ENCODE measurements at regions not wholly inside any gene's neighbourhood (a gene's known extent, or its start where the extent isn't known, plus 50 kb on each side); places are given as distances from the start of the nearest gene placed in this dataset.
"Not testable (repeated sequence)": the region's sequence is repeated elsewhere in the genome, so short reads cannot be mapped to it uniquely, and the experiment has no call there.

- no peak for DNase-seq
Measured at GRCh38 chr13:90906554-90906953, 440.9 kb upstream of the MIR17HG start.

DNA sequence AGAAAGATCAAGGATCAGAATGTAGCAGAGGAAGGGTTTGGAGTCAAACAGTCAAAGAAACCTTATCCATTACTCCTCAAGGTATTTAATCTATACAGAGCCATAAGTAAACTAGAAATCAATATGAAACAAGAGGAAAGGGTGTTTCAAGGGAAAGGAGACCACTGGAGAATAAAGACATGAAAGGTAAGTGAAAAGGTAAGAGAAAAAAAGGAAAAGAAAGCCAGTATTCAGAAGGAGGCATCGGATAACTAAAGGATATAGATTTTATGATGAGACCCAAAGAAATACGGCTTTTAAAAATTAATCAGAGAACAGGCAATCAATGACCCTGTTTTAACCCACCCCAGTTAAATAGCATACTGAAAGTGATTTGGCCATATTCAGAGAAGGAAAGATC is 438.7 kb upstream of the MIR17HG start:
- DNase-seq = no peak

DNA sequence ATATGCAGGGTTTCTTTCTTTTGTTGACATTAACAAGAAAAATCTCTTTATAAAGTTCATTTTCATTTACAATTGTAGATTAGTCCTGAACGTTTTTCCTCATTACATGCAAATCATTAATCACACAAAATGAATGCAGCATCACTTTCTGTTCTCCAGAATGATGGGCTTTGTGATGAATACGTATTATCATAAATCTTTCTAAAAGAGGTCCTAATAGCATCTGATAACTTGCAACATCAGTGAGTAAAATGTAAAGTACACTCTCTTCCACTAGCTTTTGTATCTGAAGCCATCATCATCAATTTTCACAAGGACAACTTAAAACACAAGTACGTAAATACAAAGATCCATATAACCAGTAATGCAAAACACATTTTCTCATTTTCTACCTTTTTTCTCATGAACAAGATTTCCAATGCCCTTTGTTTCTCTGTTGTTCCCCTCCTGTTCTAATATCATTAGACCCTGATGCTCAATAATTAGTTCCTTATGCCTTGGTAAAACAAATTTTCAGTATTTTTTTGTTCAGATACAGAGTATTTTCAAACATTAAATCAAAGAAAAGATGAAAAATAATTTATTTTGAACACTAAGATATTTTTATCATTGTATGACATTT is 437.4 kb upstream of the MIR17HG start:
- DNase-seq = no peak

DNA sequence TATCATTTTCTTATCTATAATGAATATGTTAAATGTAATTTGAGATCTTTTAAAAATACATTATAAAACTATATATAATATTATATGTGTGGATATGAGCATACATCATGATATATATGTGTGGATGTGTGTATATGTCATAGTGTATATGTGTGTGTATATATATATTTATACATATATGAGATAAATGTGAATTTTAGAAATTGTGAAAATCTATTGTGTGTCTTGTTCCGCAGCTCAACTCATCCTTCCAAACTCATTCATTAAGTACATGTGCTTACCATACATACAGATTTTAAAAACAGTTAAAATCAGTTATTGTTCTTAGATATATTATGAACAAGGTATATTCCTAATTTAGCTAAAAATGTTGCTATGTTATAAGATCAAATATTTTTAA is 435.2 kb upstream of the MIR17HG start:
- DNase-seq = no peak

- DNase-seq = peak; percentile 76
Measured at GRCh38 chr13:90918536-90918935, 429.0 kb upstream of the MIR17HG start.

DNA sequence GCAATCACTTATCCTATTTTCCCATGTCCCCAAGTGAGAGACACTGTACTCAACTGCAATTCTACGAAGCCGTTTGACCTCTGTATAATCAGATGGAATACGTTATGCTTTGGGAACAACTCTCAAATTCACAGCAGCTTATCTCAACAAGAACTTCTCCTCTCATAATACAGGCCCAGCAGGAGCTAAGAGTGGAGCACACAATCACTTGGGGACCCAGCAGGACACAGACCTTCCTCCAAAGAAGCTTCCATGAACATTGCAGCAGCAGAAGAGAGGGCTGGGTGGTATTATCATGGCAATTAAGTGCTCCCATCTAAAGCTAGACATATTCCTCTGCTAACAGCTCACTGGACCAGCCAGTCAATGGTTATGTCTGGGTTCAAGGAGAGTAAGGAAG is 428.3 kb upstream of the MIR17HG start:
- no peak for DNase-seq

DNA sequence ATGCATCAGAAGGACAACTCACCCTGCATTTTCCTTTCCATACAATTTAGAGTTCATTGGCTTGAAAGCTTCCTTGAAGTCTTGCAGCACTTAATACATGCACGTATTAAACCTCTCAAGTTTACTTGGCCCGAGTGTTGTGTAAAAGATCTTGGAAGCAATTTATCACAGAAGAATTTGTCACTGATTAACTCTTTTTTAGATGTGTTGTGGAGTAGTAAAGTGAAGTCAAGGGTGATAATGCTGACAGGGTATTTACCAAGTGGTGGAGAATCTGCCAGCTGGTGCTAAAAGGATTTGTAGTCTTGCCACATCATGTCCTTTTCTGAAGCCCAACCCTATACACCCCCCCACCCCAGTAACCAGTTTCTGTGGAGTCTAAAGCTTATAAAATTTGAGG is 421.0 kb upstream of the MIR17HG start:
- no peak for DNase-seq

GRCh38 chr13:90928109-90928508 is 419.4 kb upstream of the MIR17HG start:
- DNase-seq = no peak

- DNase-seq = no peak
Measured at GRCh38 chr13:90933097-90933826, 414.2 kb upstream of the MIR17HG start.

- DNase-seq = no peak
Measured at GRCh38 chr13:90934741-90935140, 412.7 kb upstream of the MIR17HG start.

DNA sequence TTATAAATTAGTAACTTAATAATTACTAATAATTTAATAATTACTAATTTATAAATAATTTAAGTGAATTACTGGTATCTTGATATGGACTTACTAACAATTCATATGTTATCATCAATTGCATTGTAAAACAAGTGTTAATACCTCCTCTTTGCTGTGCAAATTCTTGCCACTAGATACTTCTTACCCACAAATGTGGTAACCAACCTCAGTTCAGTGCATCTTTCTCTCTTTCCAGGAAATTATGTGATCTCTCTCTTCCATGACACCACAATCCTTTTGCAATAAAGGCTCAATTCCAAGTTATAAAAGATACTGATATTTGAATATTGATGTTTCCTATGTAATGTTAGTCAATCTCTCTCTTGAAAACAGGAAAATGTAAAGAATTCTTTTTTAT is 408.6 kb upstream of the MIR17HG start:
- DNase-seq = no peak

- DNase-seq = no peak
Measured at GRCh38 chr13:90943946-90944345, 403.5 kb upstream of the MIR17HG start.

DNA sequence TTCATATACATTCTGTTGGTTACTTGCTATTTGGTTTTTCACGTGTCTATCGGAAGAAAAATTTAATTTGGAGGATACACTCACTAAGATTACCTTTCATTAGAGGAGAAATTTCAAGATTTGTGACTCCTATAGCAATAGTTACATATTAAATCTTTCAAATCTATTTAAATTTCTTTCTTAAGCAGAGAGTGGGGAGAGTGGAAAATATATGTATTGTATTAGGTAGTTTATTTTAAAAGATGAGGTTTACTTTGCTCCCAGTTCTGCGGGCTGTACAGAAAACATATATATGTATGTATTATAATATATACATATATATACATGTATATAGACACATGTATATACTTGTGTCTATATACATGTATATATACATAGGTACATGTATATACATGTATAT is 402.3 kb upstream of the MIR17HG start:
- DNase-seq = not testable (repeated sequence)

GRCh38 chr13:90946125-90946524 is 401.4 kb upstream of the MIR17HG start:
- DNase-seq = not testable (repeated sequence)

- DNase-seq = no peak
Measured at GRCh38 chr13:90947976-90948375, 399.5 kb upstream of the MIR17HG start.

DNA sequence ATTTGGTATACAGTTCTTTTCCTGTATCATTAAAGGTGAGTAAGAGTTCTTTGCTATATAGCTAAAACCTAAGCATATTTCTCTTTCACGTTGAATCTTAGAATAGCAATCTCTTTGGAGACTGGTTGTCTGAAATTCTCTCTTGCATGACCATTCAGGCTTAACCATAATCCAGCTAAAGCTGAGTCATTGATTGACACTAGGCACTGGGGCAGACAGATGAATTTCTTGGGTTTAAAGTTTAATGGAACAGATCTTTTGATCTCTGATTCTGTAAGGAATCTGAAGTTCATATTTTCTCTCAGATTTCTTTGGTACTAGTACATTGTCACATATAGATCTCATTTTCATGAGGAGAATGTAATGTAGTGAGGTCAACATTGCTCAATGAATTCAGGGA is 397.3 kb upstream of the MIR17HG start:
- DNase-seq = no peak

DNA sequence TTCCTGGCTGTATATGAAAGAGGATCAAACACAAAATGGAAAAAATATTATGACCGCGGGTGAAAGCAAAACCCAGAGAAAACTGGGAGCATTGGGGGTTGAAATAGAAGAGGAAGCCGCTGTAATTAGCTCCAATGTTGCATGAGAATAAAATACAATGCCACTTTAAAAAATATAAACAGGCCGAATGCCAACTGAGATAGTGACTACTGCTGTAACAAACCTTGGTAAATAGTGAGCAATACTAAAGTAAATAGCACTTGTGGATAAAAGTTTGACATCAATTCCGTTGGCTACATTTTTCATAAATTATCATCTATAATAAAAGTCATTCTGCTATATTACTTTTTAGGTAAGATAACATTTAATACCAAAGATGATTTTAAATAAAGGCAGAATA is 395.8 kb upstream of the MIR17HG start:
- DNase-seq = no peak

- no peak for DNase-seq
Measured at GRCh38 chr13:90952326-90952725, 395.2 kb upstream of the MIR17HG start.

- DNase-seq = no peak
Measured at GRCh38 chr13:90954605-90955195, 392.8 kb upstream of the MIR17HG start.

- no peak for DNase-seq
Measured at GRCh38 chr13:90956031-90956430, 391.5 kb upstream of the MIR17HG start.

GRCh38 chr13:90958866-90959265 is 388.6 kb upstream of the MIR17HG start:
- DNase-seq = no peak

DNA sequence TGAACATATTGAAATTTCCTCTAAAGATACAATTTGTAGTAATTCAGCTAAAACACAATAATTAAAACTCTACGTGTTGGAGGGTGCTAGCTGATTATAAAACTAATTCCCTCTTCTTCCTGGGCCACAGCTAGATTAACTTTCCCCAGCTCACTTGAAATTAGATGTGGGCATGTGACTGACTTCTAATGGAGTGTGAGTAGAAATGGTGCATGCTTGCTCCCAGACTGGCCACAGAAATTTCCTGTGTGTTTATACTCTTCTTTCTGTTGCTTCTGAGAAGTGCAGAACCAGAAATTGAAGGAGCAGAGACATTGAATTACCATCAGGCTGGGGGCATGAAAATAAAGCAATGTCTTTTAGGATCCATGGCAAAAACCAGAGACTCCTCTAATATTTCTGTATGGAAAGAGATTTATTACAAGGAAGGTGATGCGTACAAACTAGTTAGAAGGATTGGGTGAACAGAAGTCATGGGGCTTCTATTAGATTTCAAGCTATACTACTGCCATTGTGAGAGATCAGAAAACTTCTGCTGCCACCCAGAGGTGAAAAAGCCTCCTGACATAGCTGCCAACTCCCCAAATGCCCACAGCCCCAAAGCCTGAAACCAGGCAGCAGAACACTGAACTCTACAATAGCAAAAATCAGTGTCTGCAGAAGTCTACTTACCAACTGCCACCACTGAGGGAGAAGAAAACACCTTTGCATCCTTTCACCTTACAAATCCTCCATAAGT is 379.2 kb upstream of the MIR17HG start:
- no peak for DNase-seq

Measured in skin of body (tissue), 1 donor.